Neural cell (in vitro differentiated cells): ENCODE measurements at regions not wholly inside any gene's neighbourhood (a gene's known extent, or its start where the extent isn't known, plus 50 kb on each side); places are given as distances from the start of the nearest gene placed in this dataset.

Experiments used
- H2AFZ ChIP-seq: fragments of 200-600, 300-800 bp; sonication (generic), shearing (Covaris generic); 2 replicates; pipeline ENCODE4 v1.6.0; 2014; ENCODE audit warnings: low read depth, mild to moderate bottlenecking, antibody characterized with exemption, low read length, moderate library complexity
- H3F3A ChIP-seq: fragments of 200-600 bp; shearing (Covaris generic); 2 replicates; pipeline ENCODE4 v1.6.1; 2016; ENCODE audit warnings: mild to moderate bottlenecking, moderate library complexity, mixed read lengths, antibody characterized with exemption, low read length; ENCODE audit not compliant: insufficient read depth, poor library complexity, severe bottlenecking
- H3K27ac ChIP-seq: fragments of 200-600, 300-800 bp; sonication (generic), shearing (Covaris generic); 2 replicates; pipeline ENCODE4 v1.5.1; 2014; ENCODE audit warnings: mild to moderate bottlenecking, low read length, moderate library complexity
- H3K27me3 ChIP-seq: fragments of 300-800, 200-600 bp; sonication (generic), shearing (Covaris generic); 2 replicates; pipeline ENCODE4 v1.6.0; 2014; ENCODE audit warnings: mild to moderate bottlenecking, low read depth, low read length, moderate library complexity; ENCODE audit not compliant: insufficient read depth
- H3K36me3 ChIP-seq: fragments of 300-800, 200-600 bp; sonication (generic), shearing (Covaris generic); 2 replicates; pipeline ENCODE4 v1.5.1; 2014; ENCODE audit warnings: mild to moderate bottlenecking, antibody characterized with exemption, low read length, moderate library complexity; ENCODE audit not compliant: insufficient read depth
- H3K4me2 ChIP-seq: fragments of 300-800, 200-600 bp; sonication (generic), shearing (Covaris generic); 2 replicates; pipeline ENCODE4 v1.6.0; 2014; ENCODE audit warnings: mild to moderate bottlenecking, low read length
- H3K4me3 ChIP-seq: fragments of 300-800, 200-600 bp; sonication (generic), shearing (Covaris generic); 2 replicates; pipeline ENCODE4 v1.5.1; 2014; ENCODE audit warnings: mild to moderate bottlenecking, low read length, moderate library complexity
- H3K79me2 ChIP-seq: fragments of 200-600 bp; shearing (Covaris generic); replicated peaks from 2 replicates; pipeline ENCODE4 v1.6.0; 2014; ENCODE audit warnings: mild to moderate bottlenecking, low read length, moderate library complexity; ENCODE audit not compliant: insufficient read depth
- H3K9ac ChIP-seq: fragments of 300-800, 200-600 bp; sonication (generic), shearing (Covaris generic); 2 replicates; pipeline ENCODE4 v1.6.1; 2016; ENCODE audit warnings: mild to moderate bottlenecking, low read length, mixed read lengths
- H3K9me2 ChIP-seq: fragments of 200-600 bp; shearing (Covaris generic); 2 replicates; pipeline ENCODE4 v1.6.1; 2016; ENCODE audit warnings: mild to moderate bottlenecking, low read length, mixed read lengths; ENCODE audit not compliant: insufficient read depth
- H3K9me3 ChIP-seq: fragments of 200-600, 300-800 bp; sonication (generic), shearing (Covaris generic); 2 replicates; pipeline ENCODE4 v1.6.1; 2016; ENCODE audit warnings: mild to moderate bottlenecking, mixed run types, low read length, moderate library complexity, mixed read lengths
- H4K20me1 ChIP-seq: fragments of 200-600 bp; shearing (Covaris generic); 2 replicates; pipeline ENCODE4 v1.6.1; 2016; ENCODE audit warnings: mild to moderate bottlenecking, mixed run types; ENCODE audit not compliant: insufficient read depth
- EP300 ChIP-seq: fragments of 450-650 bp; conservative IDR thresholded peaks from 2 replicates; pipeline ENCODE4 v1.6.1; 2014; ENCODE audit warnings: antibody characterized with exemption, mild to moderate bottlenecking, moderate library complexity; ENCODE audit not compliant: poor library complexity, severe bottlenecking
- EZH2 ChIP-seq: fragments of 200-600, 300-800 bp; shearing (Covaris generic), sonication (generic); IDR thresholded peaks from 2 replicates; pipeline ENCODE4 v1.6.1; 2014; ENCODE audit warnings: antibody characterized with exemption, low read length, borderline replicate concordance, mild to moderate bottlenecking; ENCODE audit not compliant: insufficient read depth, poor library complexity, severe bottlenecking
- MXI1 ChIP-seq: fragments of 450-650 bp; conservative IDR thresholded peaks from 2 replicates; pipeline ENCODE4 v1.6.1; 2014; ENCODE audit warnings: antibody characterized with exemption, mild to moderate bottlenecking; ENCODE audit not compliant: poor library complexity, severe bottlenecking
- POLR2AphosphoS5 ChIP-seq: IDR thresholded peaks from 2 replicates; pipeline ENCODE4 v1.6.1; 2012
- RAD21 ChIP-seq: fragments of 450-650 bp; conservative IDR thresholded peaks from 2 replicates; pipeline ENCODE4 v1.6.1; 2014; ENCODE audit warnings: antibody characterized with exemption, mild to moderate bottlenecking, moderate library complexity
- SMC3 ChIP-seq: fragments of 450-650 bp; conservative IDR thresholded peaks from 2 replicates; pipeline ENCODE4 v1.6.1; 2014; ENCODE audit warnings: antibody characterized with exemption, mild to moderate bottlenecking, moderate library complexity; ENCODE audit not compliant: poor library complexity
- TAF1 ChIP-seq: IDR thresholded peaks from 2 replicates; pipeline ENCODE4 v1.6.1; 2012; ENCODE audit warnings: low read depth
- TF ChIP-seq, protein P1 (sequence below): fragments of 450-650 bp; IDR thresholded peaks from 2 replicates; pipeline ENCODE4 v1.5.1; 2014; ENCODE audit warnings: antibody characterized with exemption, mild to moderate bottlenecking, moderate library complexity; ENCODE audit not compliant: poor library complexity, severe bottlenecking
- TF ChIP-seq, protein P2 (sequence below): IDR thresholded peaks from 2 replicates; pipeline ENCODE4 v1.6.1; 2012; ENCODE audit warnings: borderline replicate concordance

GRCh38 chr2:217269701-217270484 is 410.0 kb upstream of the TNP1 start:
- Histone ChIP-seq H3F3A (no peaks in the 10 kb centered on the region), H2AFZ (no peak overlapping the region), H3K4me2 (no peak overlapping the region), H3K9me2 (no peaks in the 10 kb centered on the region), H3K9ac (no peak overlapping the region), H3K27me3 (no peaks in the 10 kb centered on the region), H3K4me3 (no peak overlapping the region), H4K20me1 (no peaks in the 10 kb centered on the region), H3K27ac (no peak overlapping the region), H3K79me2 (no peaks in the 10 kb centered on the region), H3K36me3 (no peaks in the 10 kb centered on the region), H3K9me3 (no peaks in the 10 kb centered on the region)
- TF ChIP-seq EP300, result no peak
- TF ChIP-seq TAF1, result no peak
- TF ChIP-seq MXI1, result no peak
- TF ChIP-seq SMC3, result no peak
- TF ChIP-seq, protein P1, sequence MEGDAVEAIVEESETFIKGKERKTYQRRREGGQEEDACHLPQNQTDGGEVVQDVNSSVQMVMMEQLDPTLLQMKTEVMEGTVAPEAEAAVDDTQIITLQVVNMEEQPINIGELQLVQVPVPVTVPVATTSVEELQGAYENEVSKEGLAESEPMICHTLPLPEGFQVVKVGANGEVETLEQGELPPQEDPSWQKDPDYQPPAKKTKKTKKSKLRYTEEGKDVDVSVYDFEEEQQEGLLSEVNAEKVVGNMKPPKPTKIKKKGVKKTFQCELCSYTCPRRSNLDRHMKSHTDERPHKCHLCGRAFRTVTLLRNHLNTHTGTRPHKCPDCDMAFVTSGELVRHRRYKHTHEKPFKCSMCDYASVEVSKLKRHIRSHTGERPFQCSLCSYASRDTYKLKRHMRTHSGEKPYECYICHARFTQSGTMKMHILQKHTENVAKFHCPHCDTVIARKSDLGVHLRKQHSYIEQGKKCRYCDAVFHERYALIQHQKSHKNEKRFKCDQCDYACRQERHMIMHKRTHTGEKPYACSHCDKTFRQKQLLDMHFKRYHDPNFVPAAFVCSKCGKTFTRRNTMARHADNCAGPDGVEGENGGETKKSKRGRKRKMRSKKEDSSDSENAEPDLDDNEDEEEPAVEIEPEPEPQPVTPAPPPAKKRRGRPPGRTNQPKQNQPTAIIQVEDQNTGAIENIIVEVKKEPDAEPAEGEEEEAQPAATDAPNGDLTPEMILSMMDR, result no peak
- no peak for TF ChIP-seq RAD21
- TF ChIP-seq, protein P2, sequence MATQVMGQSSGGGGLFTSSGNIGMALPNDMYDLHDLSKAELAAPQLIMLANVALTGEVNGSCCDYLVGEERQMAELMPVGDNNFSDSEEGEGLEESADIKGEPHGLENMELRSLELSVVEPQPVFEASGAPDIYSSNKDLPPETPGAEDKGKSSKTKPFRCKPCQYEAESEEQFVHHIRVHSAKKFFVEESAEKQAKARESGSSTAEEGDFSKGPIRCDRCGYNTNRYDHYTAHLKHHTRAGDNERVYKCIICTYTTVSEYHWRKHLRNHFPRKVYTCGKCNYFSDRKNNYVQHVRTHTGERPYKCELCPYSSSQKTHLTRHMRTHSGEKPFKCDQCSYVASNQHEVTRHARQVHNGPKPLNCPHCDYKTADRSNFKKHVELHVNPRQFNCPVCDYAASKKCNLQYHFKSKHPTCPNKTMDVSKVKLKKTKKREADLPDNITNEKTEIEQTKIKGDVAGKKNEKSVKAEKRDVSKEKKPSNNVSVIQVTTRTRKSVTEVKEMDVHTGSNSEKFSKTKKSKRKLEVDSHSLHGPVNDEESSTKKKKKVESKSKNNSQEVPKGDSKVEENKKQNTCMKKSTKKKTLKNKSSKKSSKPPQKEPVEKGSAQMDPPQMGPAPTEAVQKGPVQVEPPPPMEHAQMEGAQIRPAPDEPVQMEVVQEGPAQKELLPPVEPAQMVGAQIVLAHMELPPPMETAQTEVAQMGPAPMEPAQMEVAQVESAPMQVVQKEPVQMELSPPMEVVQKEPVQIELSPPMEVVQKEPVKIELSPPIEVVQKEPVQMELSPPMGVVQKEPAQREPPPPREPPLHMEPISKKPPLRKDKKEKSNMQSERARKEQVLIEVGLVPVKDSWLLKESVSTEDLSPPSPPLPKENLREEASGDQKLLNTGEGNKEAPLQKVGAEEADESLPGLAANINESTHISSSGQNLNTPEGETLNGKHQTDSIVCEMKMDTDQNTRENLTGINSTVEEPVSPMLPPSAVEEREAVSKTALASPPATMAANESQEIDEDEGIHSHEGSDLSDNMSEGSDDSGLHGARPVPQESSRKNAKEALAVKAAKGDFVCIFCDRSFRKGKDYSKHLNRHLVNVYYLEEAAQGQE, result no peak

DNA sequence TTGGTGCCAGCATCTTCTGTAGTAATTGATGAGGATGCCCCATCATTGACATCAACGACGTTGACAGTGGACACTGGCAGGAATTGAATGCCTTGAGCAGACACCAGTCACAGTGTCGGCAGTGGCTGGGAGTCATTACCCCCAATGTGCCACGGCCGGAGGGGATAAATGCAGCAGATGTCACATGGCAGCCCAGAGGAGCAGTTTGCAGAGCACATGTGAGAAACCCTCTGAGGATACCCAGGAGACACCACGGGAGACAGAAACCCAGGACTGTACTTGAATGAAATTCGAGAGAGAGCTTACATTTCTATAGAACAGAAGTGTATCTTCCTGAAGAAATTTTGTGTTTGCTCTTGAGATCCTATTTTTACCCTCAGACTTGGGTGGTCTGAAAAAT is 409.1 kb upstream of the TNP1 start:
- no peaks in the 10 kb centered on the region for H3K9me3 ChIP-seq
- no peaks in the 10 kb centered on the region for H3K36me3 ChIP-seq
- no peak overlapping the region for H3K4me2 ChIP-seq
- no peak overlapping the region for H2AFZ ChIP-seq
- TF ChIP-seq SMC3 (no peak), POLR2AphosphoS5 (no peak), RAD21 (no peak), MXI1 (no peak), EZH2 (no peak), EP300 (no peak), TAF1 (no peak)
- TF ChIP-seq, protein P1, result no peak
- TF ChIP-seq, protein P2, result no peak
- no peaks in the 10 kb centered on the region for H3F3A ChIP-seq
- H3K9ac ChIP-seq, result no peak overlapping the region
- H3K4me3 ChIP-seq, result no peak overlapping the region
- no peaks in the 10 kb centered on the region for H3K79me2 ChIP-seq
- no peaks in the 10 kb centered on the region for H3K9me2 ChIP-seq
- H3K27me3 ChIP-seq, result no peaks in the 10 kb centered on the region
- no peaks in the 10 kb centered on the region for H4K20me1 ChIP-seq
- H3K27ac ChIP-seq, result no peak overlapping the region
